Brain microvascular endothelial cell (primary cell): ENCODE measurements at regions not wholly inside any gene's neighbourhood (a gene's known extent, or its start where the extent isn't known, plus 50 kb on each side); places are given as distances from the start of the nearest gene placed in this dataset.

Experiments
- DNase-seq: peaks from one replicate; pipeline ENCODE4 v3.0.0-alpha.2; 2020
- H3K27ac ChIP-seq: fragments of 250-450 bp; sonication (Bioruptor Pico); 2 replicates; pipeline ENCODE4 v1.5.1; 2020; ENCODE audit warnings: mild to moderate bottlenecking, moderate library complexity
- H3K27me3 ChIP-seq: fragments of 250-450 bp; sonication (Bioruptor Pico); replicated peaks from 2 replicates; pipeline ENCODE4 v1.5.1; 2020; ENCODE audit warnings: mild to moderate bottlenecking
- H3K36me3 ChIP-seq: fragments of 250-450 bp; sonication (Bioruptor Pico); replicated peaks from 2 replicates; pipeline ENCODE4 v1.5.1; 2020; ENCODE audit warnings: mild to moderate bottlenecking
- H3K4me3 ChIP-seq: 2 replicates; pipeline ENCODE4 v1.5.1; 2011; ENCODE audit warnings: low read depth, mild to moderate bottlenecking, control low read depth, low read length, moderate library complexity
- CTCF ChIP-seq: IDR thresholded peaks from 2 replicates; pipeline ENCODE4 v1.5.1; 2011; ENCODE audit warnings: low read depth, mild to moderate bottlenecking, moderate library complexity, low read length, control low read depth, inconsistent platforms; ENCODE audit errors: missing control alignments
- in situ Hi-C: cut with HindIII; loops from 2 replicates; pipeline ENCODE4 v1.10.0; 2017; ENCODE audit warnings: low sequenced_read_pairs, low pct_ligation_motif_present

GRCh38 chr13:68145852-68146251 is 915.7 kb upstream of the PCDH9 start:
- no peak for TF ChIP-seq CTCF
- no peaks in the 10 kb centered on the region for H3K36me3 ChIP-seq
- H3K27me3 ChIP-seq = no peaks in the 10 kb centered on the region
- DNase-seq = no peak
- H3K27ac ChIP-seq = no peak overlapping the region
- in situ Hi-C loops = no loop called here
- H3K4me3 ChIP-seq = no peak overlapping the region

DNA sequence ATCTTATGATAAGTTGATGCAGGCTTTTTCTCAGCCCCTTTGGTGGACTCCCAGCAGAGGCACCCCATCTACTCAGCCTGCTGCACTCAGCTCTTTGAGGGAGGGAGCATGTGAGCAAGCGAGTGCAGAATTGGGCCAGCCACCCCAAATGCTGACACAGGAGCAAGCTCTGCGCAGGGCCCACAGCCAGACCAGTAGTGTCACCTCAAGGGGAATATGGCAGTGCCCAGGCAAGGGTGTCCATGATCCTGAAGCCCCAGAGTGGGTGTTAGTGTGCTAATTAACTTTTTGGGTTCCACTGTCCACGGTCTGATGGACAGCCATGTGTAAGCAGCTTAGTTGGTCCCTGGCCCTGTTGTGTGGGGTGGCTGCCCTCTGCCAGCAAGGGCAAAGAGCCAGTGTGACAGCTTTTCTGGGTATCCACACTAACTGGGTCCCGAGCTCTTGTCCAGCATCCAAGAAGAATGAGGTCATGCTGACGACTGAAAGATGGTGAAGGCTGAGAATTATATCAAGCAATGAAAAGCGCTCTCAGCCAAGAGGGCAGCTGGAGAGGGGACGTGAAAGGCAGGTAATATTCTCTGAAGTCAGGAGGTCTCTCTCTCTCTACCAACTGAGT is 898.3 kb upstream of the PCDH9 start:
- Histone ChIP-seq H3K27ac (no peak overlapping the region), H3K4me3 (no peak overlapping the region), H3K36me3 (no peaks in the 10 kb centered on the region), H3K27me3 (no peaks in the 10 kb centered on the region)
- TF ChIP-seq CTCF = no peak
- in situ Hi-C loops = no loop called here
- DNase-seq = no peak

- in situ Hi-C loops = no loop called here
- no peak for DNase-seq
- Histone ChIP-seq H3K27me3 (no peaks in the 10 kb centered on the region), H3K27ac (no peak overlapping the region), H3K4me3 (no peak overlapping the region), H3K36me3 (no peaks in the 10 kb centered on the region)
- TF ChIP-seq CTCF = no peak
Observed at GRCh38 chr13:68125087-68125480, 894.9 kb upstream of the PCDH9 start.

- no peak for TF ChIP-seq CTCF
- H3K4me3 ChIP-seq = no peak overlapping the region
- H3K36me3 ChIP-seq = no peaks in the 10 kb centered on the region
- no peaks in the 10 kb centered on the region for H3K27me3 ChIP-seq
- no peak for DNase-seq
- in situ Hi-C loops = no loop called here
- H3K27ac ChIP-seq = no peak overlapping the region
Observed at GRCh38 chr13:68124437-68125086, 894.4 kb upstream of the PCDH9 start.

GRCh38 chr13:68110178-68110768 is 880.1 kb upstream of the PCDH9 start:
- Histone ChIP-seq H3K27me3 (no peaks in the 10 kb centered on the region), H3K36me3 (no peaks in the 10 kb centered on the region), H3K27ac (no peak overlapping the region), H3K4me3 (no peak overlapping the region)
- in situ Hi-C loops = no loop called here
- DNase-seq = no peak
- TF ChIP-seq CTCF = no peak
